SIG-M5 treated with dmso at 0.1 percent for 504 hours (cell line): ENCODE measurements at regions not wholly inside any gene's neighbourhood (a gene's known extent, or its start where the extent isn't known, plus 50 kb on each side); places are given as distances from the start of the nearest gene placed in this dataset.
"Not testable (repeated sequence)": the region's sequence is repeated elsewhere in the genome, so short reads cannot be mapped to it uniquely, and the experiment has no call there.

ENCODE experiments used
- DNase-seq: peaks from one replicate; lab custom pipeline; 2025; ENCODE audit not compliant: unreplicated experiment; lab: John Stamatoyannopoulos, UW

GRCh38 chr4:18159117-18159912, 137.8 kb upstream of the LCORL start:
- DNase-seq = not testable (repeated sequence)

DNA sequence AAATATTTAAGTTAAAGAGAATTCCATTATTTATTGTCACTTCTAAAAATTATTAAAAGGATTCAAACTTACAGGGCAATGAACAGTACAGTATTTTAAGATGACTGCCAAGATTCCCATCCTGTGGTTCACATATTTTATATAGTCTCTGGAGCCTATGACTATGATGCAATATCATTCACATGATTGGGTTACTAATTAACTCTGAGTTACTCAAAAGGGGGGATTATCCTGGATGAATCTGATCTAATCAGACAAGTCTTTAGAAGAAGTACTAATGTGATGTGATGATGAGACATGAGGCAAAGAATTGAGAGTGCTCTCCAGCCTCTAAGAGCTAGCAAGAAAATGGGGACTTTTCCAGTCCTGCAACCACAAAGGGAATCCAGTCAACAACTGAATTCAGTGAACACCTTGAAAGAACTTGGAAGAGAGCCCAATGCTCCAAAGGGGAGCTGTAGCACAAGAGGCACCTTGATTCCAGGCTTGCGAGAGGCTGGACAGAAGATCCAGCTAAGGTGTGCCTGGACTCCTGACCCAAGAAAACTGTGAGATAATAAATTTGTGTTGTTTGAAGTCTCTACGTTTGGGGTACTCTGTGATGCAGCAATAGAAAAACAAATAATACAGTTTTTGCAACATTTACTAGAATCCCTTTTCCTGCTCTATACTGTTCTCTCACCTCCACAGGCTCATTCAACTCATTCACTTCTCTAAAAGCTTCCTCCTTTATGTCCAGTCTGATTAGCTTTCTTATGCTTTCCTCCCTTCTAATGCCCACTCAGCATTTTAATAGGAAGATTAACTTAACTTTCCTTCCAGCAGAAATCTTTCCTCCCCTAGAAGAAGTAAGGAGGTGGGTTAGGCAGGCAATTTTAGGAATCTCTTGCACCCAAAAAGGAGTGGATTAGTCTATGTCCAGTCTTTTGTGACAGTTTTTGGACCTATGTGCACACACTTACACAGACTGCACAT, 133.8 kb upstream of the LCORL start:
- DNase-seq = no peak

- no peak for DNase-seq
Observed at GRCh38 chr4:18138076-18138665, 116.6 kb upstream of the LCORL start.

DNA sequence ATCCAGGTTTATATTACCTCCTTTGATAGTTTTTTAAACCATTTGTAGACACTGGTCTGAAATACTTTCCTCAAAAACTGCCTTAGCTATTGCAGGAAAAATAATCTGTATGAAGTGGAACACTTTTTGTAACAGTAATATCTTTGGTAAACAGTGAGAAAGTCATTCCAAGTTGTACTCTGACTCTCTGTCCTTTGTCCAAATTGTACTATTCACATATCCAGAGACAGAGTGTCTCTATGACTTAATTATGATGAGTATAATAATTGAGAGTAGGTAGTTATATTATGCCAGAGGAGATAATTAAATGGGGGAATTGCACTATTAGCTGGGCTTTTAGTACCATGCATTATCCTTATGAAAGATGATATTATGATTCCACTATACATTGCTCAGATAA, 112.6 kb upstream of the LCORL start:
- DNase-seq = no peak

- DNase-seq = no peak
Observed at GRCh38 chr4:18130256-18130655, 108.7 kb upstream of the LCORL start.

GRCh38 chr4:18128241-18128640, 106.7 kb upstream of the LCORL start:
- DNase-seq = no peak

DNA sequence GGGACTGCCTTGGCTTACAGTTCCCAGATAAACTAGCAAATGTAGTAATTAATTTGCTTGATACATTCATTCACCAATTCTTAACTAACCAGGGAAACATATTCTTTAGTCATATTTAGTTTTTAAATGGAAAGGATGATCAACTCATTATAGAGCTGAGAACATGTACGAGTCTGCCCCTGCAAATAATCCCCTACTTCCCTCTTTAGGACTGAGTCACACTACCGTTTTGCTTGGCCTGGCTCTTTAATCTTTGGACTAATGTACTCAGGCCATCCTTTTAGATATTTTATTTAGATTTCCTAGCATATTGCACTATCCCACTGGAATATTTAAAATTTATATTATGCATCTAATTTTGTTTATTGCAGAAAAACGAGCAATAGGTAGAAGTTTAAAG, 105.5 kb upstream of the LCORL start:
- no peak for DNase-seq

GRCh38 chr4:18113710-18114331, 92.3 kb upstream of the LCORL start:
- DNase-seq = no peak

DNA sequence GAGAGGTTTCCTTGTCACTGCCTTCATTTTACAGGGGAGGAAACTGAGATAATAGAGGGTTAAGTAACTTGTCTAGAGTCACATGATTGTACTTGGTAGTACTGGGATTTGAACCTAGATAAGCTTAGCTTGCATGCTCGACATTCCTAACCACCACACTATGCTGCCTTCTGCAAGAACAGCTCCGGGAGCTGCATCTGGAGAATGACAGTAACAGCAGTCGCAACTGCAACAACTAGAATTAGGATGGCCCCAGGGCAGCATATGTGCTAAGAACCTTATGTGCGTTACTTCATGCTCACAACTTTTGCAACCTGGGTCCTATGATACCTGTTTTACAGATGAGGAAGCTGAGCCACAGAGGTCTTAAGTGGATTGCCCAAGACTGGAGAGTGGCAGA, 89.5 kb upstream of the LCORL start:
- DNase-seq = no peak

- no peak for DNase-seq
Observed at GRCh38 chr4:18110099-18110498, 88.5 kb upstream of the LCORL start.

DNA sequence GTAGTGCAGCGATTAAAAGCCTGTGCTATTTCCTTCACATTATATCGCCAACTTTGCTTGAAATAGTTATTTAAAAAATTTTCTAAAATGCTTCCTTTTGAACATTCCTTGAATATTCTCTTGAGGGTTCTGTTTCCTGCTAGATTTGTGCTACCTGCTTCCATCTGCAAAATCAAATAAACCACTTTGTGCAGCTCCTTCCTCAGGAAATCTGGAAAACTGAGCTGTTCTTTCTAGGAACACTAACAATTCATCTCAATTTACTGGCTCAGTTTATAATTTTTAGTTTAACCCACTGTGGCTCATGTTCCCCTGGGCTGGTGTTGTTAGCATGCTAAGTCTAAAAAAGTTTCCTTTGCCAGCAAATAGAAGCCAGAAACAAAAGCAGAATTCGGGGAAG, 88.1 kb upstream of the LCORL start:
- no peak for DNase-seq

DNA sequence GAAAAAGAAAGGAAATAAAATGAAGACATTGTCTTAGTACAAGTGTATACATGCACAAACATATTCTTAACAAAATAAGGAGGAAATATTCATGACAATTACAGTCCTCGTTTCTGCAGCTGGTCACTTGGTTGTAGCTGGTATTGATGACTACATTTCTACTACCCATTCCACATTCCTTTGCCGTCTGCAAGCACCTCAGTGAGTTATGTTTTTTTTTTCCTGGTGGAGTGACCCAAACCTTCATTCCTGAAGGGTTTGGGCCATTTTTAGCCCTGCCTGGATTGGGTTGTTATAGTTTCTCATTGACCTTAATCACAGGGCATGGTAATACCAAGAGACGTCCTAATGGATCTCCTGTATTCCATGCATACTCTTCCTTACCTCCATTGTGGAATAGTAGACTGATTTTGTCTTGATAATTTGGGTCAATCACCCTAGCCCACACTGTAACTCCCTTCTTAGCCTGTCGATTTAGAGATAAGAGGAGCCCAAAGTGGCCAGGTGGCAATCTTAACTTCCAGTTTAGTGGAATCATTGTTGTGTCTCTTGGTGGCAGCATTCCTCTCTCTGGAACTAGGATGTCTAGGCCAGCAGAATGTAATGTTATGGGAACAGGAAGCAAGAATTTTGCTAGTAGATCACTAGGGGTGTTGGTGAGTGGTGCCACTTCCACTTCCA, 86.4 kb upstream of the LCORL start:
- not testable (repeated sequence) for DNase-seq

DNA sequence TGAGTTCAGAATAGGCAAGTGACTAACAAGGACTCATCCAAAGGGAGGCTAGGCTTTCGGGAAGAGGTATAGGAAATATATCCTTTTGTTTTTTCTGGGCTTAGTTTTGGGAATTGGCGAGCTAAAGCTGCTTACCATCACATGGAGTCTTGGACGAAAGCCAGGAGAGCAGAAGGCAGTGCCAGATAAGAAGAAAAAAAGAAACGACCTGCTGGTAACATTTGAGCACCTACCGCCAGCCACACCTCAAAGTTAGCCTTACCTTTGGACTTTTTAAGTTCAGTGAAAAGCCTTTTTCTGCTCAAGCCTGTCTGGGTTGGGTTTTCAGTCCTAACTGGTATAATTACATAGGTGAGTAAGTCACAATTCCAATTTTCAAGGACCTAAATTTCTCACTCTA, 85.1 kb upstream of the LCORL start:
- DNase-seq = no peak

DNA sequence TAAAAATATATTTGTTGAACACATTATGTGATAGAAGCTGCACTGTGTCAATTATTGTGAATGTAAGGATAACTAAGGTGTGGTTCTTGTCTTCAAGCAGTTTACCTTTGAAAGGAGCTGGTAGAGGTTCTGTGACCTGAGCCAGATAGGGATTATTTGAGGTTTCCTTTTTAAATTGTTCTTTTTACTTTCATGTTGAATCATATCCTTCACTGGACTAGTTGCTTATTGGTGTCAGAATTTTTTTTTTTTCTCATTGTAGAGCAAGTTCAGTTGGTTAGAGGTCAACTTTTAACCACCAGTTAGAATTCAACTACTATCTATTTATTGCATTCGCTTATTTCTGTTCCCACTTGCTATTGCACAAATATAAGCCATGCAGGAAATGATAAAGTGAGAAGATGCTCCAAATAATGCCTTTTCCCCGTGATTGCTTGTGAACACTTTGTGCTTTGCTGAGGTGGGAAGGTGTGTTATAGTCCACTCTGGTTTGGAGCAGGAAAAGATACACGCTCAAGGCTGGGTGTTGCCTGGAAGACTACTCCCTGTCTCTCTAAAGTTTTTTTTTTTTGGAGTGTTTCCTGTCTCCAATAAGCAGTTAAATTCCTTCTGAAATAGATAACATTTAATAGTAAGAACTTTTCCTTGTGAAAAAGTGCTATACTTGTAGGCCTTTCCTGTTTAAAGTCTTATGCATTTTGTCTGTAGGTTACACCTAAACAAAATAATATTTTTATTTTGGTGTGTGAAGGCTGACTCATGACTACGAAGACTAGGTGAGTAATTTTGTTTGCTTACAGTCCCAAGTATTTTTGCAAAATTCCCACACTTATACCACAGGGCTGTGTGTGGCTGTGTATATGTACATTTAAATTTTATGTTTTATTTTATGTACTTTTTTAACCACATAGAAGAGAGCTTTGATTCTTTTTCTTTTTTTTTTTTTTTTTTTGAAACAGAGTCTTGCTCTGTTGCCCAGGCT, 83.8 kb upstream of the LCORL start:
- DNase-seq = no peak

DNA sequence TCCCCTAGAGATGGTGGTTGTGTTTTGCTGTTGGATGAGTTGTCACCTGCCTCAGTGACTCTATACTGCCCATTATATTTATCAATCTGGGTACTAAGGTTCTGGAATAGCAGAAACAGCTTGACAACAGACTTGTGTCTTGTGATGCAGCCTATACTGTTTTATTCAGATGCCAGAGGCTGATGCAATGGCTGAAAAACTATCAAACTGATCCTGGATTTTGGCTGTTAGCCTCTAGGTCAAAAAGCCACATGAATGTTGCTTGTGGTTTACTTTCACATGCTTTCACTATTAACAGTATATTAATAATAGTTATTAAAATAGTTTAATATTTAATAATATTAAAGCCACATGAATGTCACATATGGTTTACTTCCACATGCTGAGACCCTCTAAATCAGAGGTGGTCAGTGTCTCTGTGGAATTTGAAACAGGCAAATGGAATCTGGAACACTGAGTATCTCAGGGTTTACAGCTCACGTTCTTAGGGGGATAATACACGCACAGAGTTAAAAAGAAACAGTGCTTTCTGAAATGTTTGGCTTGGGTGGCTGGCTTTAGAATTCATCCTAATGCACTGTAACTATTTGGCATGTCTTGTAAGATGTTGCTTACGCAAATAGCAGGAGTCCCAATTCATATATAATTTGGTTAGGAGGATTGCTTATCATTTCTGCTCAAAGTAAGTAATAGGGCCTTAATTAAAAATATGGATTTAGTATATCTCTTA, 82.5 kb upstream of the LCORL start:
- DNase-seq = no peak

GRCh38 chr4:18100657-18101056, 79.1 kb upstream of the LCORL start:
- DNase-seq = no peak

GRCh38 chr4:18090447-18090846, 68.9 kb upstream of the LCORL start:
- DNase-seq = not testable (repeated sequence)

DNA sequence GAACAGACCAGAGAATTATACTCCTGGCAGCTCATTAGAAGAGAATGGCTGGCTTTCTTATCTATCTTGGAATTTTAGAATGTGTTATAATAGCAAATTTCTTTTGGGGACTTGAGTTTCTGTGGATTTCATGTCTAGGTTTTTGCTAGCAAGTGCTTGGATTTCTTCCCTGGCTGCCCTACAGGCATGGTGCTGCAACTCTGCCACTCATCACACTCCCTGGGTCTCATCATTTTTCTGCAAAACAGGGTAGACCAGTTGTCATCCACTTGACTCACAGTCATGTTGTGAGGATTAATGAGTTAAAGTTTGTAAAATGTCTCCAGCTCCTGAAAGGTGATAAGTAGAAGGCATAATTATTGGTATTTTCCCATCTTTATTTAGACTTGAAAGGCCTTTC, 60.7 kb upstream of the LCORL start:
- no peak for DNase-seq

DNA sequence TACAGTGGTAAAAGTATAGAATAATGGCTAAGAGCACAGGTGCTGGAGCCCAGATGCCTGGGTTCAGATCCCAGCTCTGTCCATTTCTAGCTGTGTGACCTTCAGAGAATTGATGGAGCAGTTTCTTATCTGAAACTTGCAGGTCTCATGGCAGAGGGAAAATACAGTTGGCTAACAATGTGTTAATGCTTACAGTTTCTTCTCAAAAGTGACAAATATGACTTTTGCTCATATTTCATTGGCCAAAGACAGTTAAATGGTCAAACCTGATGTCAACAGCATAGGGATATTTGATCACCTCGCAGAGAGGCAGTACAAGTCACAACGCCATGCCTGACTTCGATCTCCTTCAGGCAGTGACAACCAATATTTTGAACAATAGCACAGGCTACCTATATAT, 60.2 kb upstream of the LCORL start:
- no peak for DNase-seq
